ENCODE measurements at regions not wholly inside any gene's neighbourhood (a gene's known extent, or its start where the extent isn't known, plus 50 kb on each side); places are given as distances from the start of the nearest gene placed in this dataset.

DNA sequence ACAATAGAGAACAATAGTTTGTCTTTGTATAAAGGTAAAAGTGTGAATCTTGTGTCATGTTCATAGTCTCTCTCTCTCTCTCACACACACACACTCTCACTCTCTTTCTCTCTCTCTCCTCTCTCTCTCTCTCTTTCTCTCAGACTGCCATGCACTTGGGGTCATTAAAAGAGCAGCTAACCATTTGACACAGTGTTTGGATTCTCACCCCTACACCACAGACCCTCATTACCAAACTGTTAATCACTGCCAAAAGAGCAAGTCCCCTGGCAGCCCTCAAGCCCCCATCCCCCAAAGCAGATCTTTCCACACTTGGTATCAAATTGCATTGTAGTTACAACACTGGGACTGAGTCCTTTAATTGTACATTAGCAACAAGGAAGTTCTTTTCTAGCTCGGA is 305.8 kb upstream of the RSPO3 start:
- no peaks in the 10 kb centered on the region for H3K79me2 ChIP-seq (ENCODE audit: control insufficient read depth, insufficient read depth, low read length, poor library complexity)
- no peaks in the 10 kb centered on the region for H3K27me3 ChIP-seq (ENCODE audit: insufficient read depth, low read length)
- no peak overlapping the region for H3K18ac ChIP-seq (ENCODE audit: low read length)
- no peaks in the 10 kb centered on the region for H3K36me3 ChIP-seq (ENCODE audit: control insufficient read depth in 1 of 2, insufficient read depth in 2 of 2, low read length in 2 of 2)
- H3K27ac ChIP-seq (ENCODE audit: low read depth, low read length): no peak overlapping the region
- H3K4ac ChIP-seq (ENCODE audit: low read depth, low read length): no peak overlapping the region
- no peak overlapping the region for H3K9ac ChIP-seq (ENCODE audit: low read length)
- peak overlapping the region; percentile 65 for H4K8ac ChIP-seq (ENCODE audit: low read depth, low read length)
- H3K79me1 ChIP-seq (ENCODE audit: low read length): peaks cover 3% of the 10 kb centered on the region
- H4K91ac ChIP-seq (ENCODE audit: low read depth, low read length): peak overlapping the region; percentile 43
- H2AK5ac ChIP-seq (ENCODE audit: low read length): no peak overlapping the region
- no CpG with 5 or more reads among the region's 1 CpG for WGBS (ENCODE audit: extremely low coverage, insufficient coverage, insufficient read length)
- H2AFZ ChIP-seq (ENCODE audit: insufficient read depth, low read length, poor library complexity): peak overlapping the region; percentile 54
- no peak overlapping the region for H3K4me2 ChIP-seq (ENCODE audit: low read length)
- no peak overlapping the region for H3K23ac ChIP-seq (ENCODE audit: low read length)
- no peaks in the 10 kb centered on the region for H3K9me3 ChIP-seq (ENCODE audit: insufficient read depth, low read depth, low read length)
- no peak for DNase-seq
- peaks cover 0 to 2% of the 10 kb centered on the region in 2 experiments for H3K4me1 ChIP-seq (ENCODE audit: control insufficient read depth in 1 of 2, insufficient read depth in 2 of 2, low read length in 2 of 2)
- peak overlapping the region; percentile 92 for H2BK12ac ChIP-seq (ENCODE audit: low read length)
- no peak overlapping the region for H3K14ac ChIP-seq (ENCODE audit: low read length)
- H2BK5ac ChIP-seq (ENCODE audit: low read depth, low read length, poor library complexity): no peak overlapping the region
- H3K4me3 ChIP-seq (ENCODE audit: low read depth, low read length): no peak overlapping the region
- no peak overlapping the region for H2BK120ac ChIP-seq (ENCODE audit: insufficient read depth, low read length, poor library complexity)
- no peak overlapping the region for H4K12ac ChIP-seq (ENCODE audit: low read depth, low read length)

DNA sequence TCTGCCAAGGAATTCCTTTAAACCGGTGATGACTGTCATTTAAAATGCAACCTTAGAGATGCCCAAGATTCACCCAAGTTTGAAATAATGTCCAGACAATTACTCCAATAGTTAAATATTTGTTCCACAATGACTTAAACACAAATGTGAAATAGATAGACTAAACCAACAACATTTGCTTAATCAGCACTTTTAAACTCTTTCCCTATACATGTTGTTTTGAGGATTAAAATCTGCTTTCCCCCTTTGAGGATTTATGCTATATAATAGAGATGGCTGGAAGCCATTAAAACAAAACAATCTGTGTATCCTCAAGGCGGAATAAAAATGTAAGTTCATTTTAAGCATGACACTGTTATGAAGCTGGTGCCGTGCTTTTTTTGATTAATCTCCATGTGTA is 297.8 kb upstream of the RSPO3 start:
- no peak overlapping the region for H2BK12ac ChIP-seq (ENCODE audit: low read length)
- H4K8ac ChIP-seq (ENCODE audit: low read depth, low read length): no peak overlapping the region
- no peak overlapping the region for H3K4me3 ChIP-seq (ENCODE audit: low read depth, low read length)
- H2BK5ac ChIP-seq (ENCODE audit: low read depth, low read length, poor library complexity): no peak overlapping the region
- H3K9ac ChIP-seq (ENCODE audit: low read length): no peak overlapping the region
- H3K4ac ChIP-seq (ENCODE audit: low read depth, low read length): no peak overlapping the region
- no peak overlapping the region for H2BK120ac ChIP-seq (ENCODE audit: insufficient read depth, low read length, poor library complexity)
- H3K27me3 ChIP-seq (ENCODE audit: insufficient read depth, low read length): no peaks in the 10 kb centered on the region
- no peaks in the 10 kb centered on the region for H3K79me2 ChIP-seq (ENCODE audit: control insufficient read depth, insufficient read depth, low read length, poor library complexity)
- no peak overlapping the region for H3K23ac ChIP-seq (ENCODE audit: low read length)
- H3K36me3 ChIP-seq (ENCODE audit: control insufficient read depth in 1 of 2, insufficient read depth in 2 of 2, low read length in 2 of 2): no peaks in the 10 kb centered on the region
- no CpG with 5 or more reads among the region's 3 CpGs for WGBS (ENCODE audit: extremely low coverage, insufficient coverage, insufficient read length)
- no peaks in the 10 kb centered on the region for H3K4me1 ChIP-seq (ENCODE audit: control insufficient read depth in 1 of 2, insufficient read depth in 2 of 2, low read length in 2 of 2)
- no peak for DNase-seq
- H4K12ac ChIP-seq (ENCODE audit: low read depth, low read length): no peak overlapping the region
- no peaks in the 10 kb centered on the region for H3K79me1 ChIP-seq (ENCODE audit: low read length)
- no peak overlapping the region for H3K18ac ChIP-seq (ENCODE audit: low read length)
- no peak overlapping the region for H3K4me2 ChIP-seq (ENCODE audit: low read length)
- H2AFZ ChIP-seq (ENCODE audit: insufficient read depth, low read length, poor library complexity): no peak overlapping the region
- no peak overlapping the region for H4K91ac ChIP-seq (ENCODE audit: low read depth, low read length)
- no peak overlapping the region for H3K14ac ChIP-seq (ENCODE audit: low read length)
- no peaks in the 10 kb centered on the region for H3K9me3 ChIP-seq (ENCODE audit: insufficient read depth, low read depth, low read length)
- H3K27ac ChIP-seq (ENCODE audit: low read depth, low read length): no peak overlapping the region
- no peak overlapping the region for H2AK5ac ChIP-seq (ENCODE audit: low read length)

GRCh38 chr6:126821706-126822105 is 296.8 kb upstream of the RSPO3 start:
- no peak overlapping the region for H3K18ac ChIP-seq (ENCODE audit: low read length)
- no peak overlapping the region for H3K14ac ChIP-seq (ENCODE audit: low read length)
- H3K79me2 ChIP-seq (ENCODE audit: control insufficient read depth, insufficient read depth, low read length, poor library complexity): no peaks in the 10 kb centered on the region
- H3K4me2 ChIP-seq (ENCODE audit: low read length): no peak overlapping the region
- H2AFZ ChIP-seq (ENCODE audit: insufficient read depth, low read length, poor library complexity): no peak overlapping the region
- H3K27me3 ChIP-seq (ENCODE audit: insufficient read depth, low read length): no peaks in the 10 kb centered on the region
- H3K23ac ChIP-seq (ENCODE audit: low read length): no peak overlapping the region
- no peak overlapping the region for H2BK12ac ChIP-seq (ENCODE audit: low read length)
- no peak overlapping the region for H4K91ac ChIP-seq (ENCODE audit: low read depth, low read length)
- H4K8ac ChIP-seq (ENCODE audit: low read depth, low read length): no peak overlapping the region
- H3K4ac ChIP-seq (ENCODE audit: low read depth, low read length): no peak overlapping the region
- no peaks in the 10 kb centered on the region for H3K4me1 ChIP-seq (ENCODE audit: control insufficient read depth in 1 of 2, insufficient read depth in 2 of 2, low read length in 2 of 2)
- H3K27ac ChIP-seq (ENCODE audit: low read depth, low read length): no peak overlapping the region
- no peak for DNase-seq
- H3K9me3 ChIP-seq (ENCODE audit: insufficient read depth, low read depth, low read length): no peaks in the 10 kb centered on the region
- no peaks in the 10 kb centered on the region for H3K36me3 ChIP-seq (ENCODE audit: control insufficient read depth in 1 of 2, insufficient read depth in 2 of 2, low read length in 2 of 2)
- H2AK5ac ChIP-seq (ENCODE audit: low read length): no peak overlapping the region
- no peak overlapping the region for H4K12ac ChIP-seq (ENCODE audit: low read depth, low read length)
- H2BK5ac ChIP-seq (ENCODE audit: low read depth, low read length, poor library complexity): no peak overlapping the region
- no peaks in the 10 kb centered on the region for H3K79me1 ChIP-seq (ENCODE audit: low read length)
- no CpG with 5 or more reads among the region's 2 CpGs for WGBS (ENCODE audit: extremely low coverage, insufficient coverage, insufficient read length)
- no peak overlapping the region for H3K9ac ChIP-seq (ENCODE audit: low read length)
- no peak overlapping the region for H2BK120ac ChIP-seq (ENCODE audit: insufficient read depth, low read length, poor library complexity)
- no peak overlapping the region for H3K4me3 ChIP-seq (ENCODE audit: low read depth, low read length)

- Histone ChIP-seq H3K4me3 (ENCODE audit: low read depth, low read length) (no peak overlapping the region), H3K14ac (ENCODE audit: low read length) (no peak overlapping the region), H3K23ac (ENCODE audit: low read length) (no peak overlapping the region), H3K9ac (ENCODE audit: low read length) (no peak overlapping the region), H3K9me3 (ENCODE audit: insufficient read depth, low read depth, low read length) (no peaks in the 10 kb centered on the region), H2AK5ac (ENCODE audit: low read length) (no peak overlapping the region), H3K27ac (ENCODE audit: low read depth, low read length) (no peak overlapping the region), H3K36me3 (ENCODE audit: control insufficient read depth in 1 of 2, insufficient read depth in 2 of 2, low read length in 2 of 2) (no peaks in the 10 kb centered on the region), H3K79me2 (ENCODE audit: control insufficient read depth, insufficient read depth, low read length, poor library complexity) (no peaks in the 10 kb centered on the region), H4K8ac (ENCODE audit: low read depth, low read length) (no peak overlapping the region), H4K91ac (ENCODE audit: low read depth, low read length) (no peak overlapping the region), H3K79me1 (ENCODE audit: low read length) (no peaks in the 10 kb centered on the region), H3K27me3 (ENCODE audit: insufficient read depth, low read length) (no peaks in the 10 kb centered on the region), H2BK5ac (ENCODE audit: low read depth, low read length, poor library complexity) (no peak overlapping the region), H2BK12ac (ENCODE audit: low read length) (no peak overlapping the region), H3K4me2 (ENCODE audit: low read length) (no peak overlapping the region), H4K12ac (ENCODE audit: low read depth, low read length) (no peak overlapping the region), H3K18ac (ENCODE audit: low read length) (no peak overlapping the region), H3K4ac (ENCODE audit: low read depth, low read length) (no peak overlapping the region), H3K4me1 (ENCODE audit: control insufficient read depth in 1 of 2, insufficient read depth in 2 of 2, low read length in 2 of 2) (no peaks in the 10 kb centered on the region), H2BK120ac (ENCODE audit: insufficient read depth, low read length, poor library complexity) (no peak overlapping the region), H2AFZ (ENCODE audit: insufficient read depth, low read length, poor library complexity) (no peak overlapping the region)
- no CpG with 5 or more reads among the region's 2 CpGs for WGBS (ENCODE audit: extremely low coverage, insufficient coverage, insufficient read length)
- DNase-seq: no peak
Observed at GRCh38 chr6:126824226-126824625, 294.2 kb upstream of the RSPO3 start.

All from trophoblast cell (in vitro differentiated cells and primary cell).